Glomerular endothelial cell (primary cell): ENCODE measurements at regions not wholly inside any gene's neighbourhood (a gene's known extent, or its start where the extent isn't known, plus 50 kb on each side); places are given as distances from the start of the nearest gene placed in this dataset.

Source experiments
- DNase-seq: peaks from one replicate; pipeline ENCODE4 v3.0.0-alpha.2; 2011; ENCODE audit warnings: low read depth, low spot score; ENCODE audit errors: extremely low read depth

DNA sequence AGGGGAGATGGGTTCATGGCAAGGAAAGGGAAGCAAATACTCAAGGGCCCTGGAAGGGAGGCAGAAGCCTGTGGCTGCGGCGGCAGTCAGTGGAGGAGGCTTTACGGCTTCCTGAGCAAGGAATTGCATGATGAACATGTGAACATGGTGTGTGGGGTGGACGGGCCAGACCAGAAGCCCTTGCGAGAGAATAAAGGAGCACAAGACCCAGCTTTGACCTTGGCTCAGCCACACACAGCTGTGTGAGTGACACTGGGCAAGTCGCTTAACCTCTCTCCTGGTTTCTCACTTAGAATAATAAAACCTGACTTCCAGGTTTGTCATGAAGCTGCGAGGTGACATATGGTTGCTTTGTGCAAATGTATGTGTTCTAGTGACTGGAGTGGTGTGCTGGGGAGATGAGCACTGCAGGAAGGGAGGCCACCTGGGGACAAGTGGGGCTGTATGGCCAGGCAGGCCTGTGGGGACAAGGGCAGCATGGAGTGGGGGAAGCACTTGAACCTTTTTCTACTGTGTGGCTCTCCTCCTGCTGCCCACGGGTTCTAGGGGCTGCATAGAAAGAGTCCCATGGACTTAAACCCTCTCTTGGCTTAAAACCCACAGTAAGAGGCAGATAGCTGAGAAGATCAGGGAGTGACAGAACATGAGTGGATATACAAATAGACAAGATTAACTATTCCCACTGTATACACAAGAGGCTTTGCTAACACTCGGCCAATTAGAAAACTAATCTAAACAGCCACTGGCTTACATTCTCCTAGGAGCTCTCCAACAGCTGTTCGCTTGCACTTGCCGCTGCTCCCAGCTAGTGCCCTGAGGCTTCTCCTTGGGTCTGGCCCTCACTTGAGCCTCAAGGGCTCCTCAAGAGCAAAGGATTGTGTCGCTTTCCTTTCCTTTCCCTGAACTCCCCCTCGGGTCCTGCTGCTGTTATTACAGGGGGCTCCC lies 67.3 kb upstream of the CDON start:
- DNase-seq = no peak

DNA sequence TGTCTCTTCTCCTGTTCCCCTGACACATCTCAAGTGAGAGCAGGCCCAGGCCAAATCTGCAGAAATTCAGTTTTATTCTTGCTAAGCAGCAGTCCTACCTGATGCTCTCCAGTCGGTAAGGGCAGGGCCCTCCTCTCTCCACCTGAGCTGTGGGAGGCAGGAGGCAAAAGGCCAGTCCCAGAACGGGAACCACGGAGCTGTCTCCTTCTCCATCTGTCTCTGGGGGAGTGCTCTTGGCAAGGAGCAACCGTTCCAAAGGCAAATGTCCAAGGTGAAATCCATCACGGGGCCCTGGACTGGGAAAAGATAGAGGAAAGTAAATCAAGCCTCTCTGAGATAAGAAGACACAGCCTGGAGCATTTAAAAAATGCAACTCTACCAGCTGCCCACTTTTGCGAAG lies 65.2 kb upstream of the CDON start:
- DNase-seq = no peak

DNA sequence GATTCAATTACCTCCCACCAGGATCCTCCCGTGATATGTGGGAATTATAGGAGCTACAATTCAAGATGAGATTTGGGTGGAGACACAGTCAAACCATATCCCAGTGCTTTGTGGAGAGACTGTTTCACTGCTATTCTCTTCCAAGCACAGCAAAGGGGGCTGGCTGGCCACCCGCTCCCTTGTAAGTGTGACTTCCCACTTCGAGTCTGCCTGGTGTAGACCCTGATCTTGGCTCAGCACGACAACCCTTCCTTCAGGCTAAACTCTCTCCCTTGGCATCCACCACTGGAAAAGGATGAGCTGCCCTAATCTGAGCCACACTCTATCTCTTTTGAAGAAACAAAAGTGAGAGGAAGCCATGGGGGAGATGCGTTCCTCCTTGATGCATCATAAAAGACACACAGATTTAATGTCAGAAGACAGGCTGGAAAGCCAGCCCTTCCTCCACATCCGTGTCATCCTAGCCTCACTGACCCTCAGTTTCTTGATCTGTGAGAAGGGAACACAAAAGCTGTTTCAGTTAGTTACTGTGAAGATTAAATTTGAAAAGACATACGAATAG lies 64.7 kb upstream of the CDON start:
- DNase-seq = no peak

DNA sequence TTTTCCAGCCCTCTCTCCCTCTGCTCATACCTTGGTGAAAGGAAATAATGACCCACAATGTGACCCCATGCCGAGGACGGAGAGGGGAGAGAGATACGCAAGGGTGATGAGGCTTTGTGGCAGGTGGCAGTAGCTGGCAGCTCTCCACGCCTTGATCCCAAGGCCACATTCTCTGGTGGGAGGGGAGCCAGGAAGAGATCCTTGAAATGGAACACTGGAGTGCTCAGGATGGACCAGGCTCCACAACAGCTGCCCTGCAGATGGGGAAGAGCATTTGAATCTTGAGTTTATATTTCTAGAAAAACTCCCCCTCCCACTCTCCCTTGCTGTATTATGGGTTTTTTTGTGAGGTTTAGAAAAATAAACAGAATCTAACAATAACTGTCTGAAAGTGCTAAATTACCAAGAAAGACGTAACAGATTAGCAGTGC lies 61.6 kb upstream of the CDON start:
- no peak for DNase-seq

DNA sequence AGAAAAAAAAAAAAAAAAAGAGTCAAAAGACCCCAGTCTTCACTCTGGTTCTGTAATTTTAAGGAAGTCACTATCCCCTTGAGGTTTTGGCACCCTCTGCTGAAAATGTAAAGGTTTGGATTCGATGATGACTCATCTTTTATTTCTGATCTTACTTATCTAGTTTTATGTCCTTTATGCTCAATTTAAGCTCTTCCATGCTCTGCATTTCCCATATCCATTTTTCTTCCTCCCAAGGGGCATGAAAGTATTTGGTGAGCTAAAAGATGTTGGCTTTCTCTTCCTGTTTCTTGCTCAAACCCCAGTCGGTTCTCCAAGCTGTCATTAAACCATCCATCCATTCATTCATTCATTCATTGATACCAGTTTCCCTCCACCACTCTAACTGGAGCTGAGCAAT lies 61.0 kb upstream of the CDON start:
- no peak for DNase-seq

DNA sequence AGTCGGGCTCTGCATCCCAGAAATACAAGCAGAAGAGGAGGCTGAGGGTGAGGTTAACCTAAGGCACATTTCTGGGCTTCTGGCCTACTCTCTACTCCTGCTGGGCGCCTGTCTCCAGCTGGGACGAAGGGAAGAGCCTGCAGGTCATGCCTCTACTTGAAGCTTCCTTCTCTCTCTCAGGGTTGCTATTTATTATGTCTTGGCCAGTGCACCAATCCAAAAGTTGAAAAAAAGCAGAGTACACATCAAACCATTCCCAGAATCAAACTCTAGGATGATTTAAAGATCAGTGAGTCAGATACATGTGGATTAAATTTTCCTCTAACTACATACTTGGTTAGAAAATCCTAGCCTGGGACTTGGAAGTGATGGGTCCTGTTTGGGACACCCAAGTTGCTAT lies 60.2 kb upstream of the CDON start:
- DNase-seq = no peak

DNA sequence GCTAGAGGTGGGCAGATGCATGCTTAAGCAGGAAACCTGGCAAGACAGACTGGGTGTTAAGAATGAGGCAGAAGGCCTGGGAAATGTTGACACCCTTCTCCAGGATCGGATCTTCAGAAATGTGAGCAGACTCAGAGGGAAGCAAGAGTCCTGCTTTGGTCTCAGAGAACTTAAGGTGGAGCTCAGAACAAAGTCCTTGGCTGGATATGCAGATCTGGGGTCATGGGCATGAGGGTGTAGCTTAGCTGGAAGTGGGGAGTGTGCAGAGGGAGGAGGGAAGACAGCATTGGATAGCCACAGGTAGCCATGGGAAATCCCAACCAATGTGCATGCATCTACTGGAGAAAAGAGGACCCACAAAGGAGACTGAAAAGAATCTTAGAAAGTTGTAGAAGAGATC lies 58.6 kb upstream of the CDON start:
- DNase-seq = no peak

DNA sequence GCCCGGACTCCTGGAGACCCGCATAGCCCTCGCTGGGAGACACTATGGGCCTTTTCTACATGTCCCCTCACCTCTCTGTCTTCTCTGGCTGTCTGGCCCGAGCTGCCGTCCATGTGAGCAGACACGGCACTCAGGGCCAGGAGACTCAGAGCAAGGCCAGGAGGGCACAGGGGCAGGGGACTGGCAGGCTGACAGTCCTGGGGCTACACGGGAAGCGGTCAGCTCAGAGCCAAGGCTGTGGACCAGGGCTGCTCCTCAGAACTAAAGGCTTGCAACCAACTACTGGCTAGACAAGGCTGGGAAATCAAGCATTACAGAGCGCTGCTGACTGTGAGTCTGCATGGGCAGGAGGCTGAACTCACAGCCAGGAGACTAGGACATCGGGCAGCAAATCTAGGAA lies 56.1 kb upstream of the CDON start:
- DNase-seq = no peak

DNA sequence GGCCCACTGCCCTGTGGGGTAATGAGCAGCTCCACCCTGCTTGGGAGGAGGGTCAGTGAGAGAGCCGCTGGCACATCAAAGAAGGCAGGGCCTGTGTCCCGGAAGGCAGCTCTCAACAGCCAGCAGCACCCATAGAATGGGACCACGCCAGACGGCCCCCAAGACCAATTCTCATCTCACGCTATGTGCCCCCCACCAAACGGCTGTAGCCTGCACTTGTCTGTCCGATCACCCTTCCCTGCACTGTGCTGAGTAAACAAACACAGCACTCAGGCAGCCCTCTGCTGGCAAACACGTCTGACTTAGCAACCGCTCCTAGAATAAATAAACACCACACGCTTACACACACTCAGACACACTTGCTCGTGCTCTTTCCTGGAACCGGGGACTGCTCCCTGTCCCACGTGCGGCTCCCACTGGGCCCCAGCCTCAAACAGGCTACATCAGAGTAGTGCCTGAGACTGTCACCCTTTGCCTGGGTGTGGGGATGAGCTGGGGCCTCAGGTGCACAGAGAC lies 53.2 kb upstream of the CDON start:
- peak; percentile 36 for DNase-seq

DNA sequence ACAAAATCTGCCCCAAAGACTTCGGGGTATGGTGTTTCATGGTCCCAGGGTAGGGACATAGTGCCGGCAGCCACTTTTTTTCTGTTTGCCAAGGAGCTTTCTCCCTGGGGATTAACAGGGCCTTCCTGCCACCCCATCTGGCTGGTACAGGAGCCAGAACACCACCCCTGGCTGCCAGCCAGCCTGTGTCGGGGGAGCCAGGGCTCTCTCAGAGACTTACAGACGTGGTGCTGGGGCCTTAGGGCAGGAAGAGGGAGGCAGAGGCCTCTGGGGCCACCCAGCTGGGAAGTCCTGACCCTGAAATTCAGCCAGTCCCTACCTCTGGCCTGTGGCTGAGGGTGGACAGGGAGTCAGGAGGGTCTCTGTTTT lies 52.4 kb upstream of the CDON start:
- no peak for DNase-seq

DNA sequence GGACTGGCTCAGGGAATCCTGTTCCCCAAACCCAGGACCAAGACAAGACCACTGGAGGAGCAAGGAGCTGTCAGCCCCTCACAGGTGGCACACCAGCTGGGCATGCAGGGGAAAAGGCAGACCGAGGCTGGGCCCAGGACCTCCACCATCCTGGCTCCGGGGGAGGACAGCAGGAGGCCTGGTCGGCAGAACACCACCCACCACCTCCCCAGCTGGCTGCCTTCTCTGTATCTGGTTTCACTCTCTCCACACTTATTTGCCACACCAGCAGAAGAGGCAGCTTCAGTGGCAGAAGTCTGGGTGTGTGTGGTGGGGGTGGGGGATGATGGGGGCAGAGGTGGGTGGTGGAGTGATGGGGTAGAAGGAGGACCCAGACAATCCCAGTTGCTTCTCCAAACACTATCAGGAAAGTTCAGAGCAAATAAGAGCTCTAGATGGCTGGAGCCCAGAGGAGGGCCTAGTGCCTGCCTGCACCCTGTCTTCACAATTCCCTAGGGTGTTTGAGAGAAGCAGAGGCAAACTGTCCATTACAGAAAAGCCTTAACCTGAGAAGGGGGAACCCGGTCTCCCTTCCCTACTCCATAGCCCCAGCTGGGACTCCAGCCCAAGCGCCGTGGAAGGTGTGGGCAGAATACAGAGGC lies 51.9 kb upstream of the CDON start:
- DNase-seq = no peak

DNA sequence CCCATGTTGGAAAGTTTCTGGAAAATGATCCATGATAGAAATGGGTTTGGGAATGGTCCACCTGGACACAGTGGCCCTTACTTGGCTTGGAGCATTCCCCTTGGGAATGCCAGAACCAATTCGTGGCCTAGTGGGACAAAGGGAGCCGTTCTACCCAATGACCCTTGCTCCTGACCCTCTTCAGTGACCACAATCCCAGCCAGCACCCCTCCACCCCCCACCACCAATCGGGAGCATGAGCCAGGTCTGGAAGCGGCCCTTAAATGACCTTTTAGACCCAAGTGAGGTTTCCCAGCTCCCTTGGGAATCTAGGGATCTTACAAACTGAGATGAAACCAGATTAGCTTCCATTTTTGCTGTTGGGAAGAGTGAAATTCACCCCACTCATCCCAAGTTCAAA lies 51.3 kb upstream of the CDON start:
- DNase-seq = no peak

DNA sequence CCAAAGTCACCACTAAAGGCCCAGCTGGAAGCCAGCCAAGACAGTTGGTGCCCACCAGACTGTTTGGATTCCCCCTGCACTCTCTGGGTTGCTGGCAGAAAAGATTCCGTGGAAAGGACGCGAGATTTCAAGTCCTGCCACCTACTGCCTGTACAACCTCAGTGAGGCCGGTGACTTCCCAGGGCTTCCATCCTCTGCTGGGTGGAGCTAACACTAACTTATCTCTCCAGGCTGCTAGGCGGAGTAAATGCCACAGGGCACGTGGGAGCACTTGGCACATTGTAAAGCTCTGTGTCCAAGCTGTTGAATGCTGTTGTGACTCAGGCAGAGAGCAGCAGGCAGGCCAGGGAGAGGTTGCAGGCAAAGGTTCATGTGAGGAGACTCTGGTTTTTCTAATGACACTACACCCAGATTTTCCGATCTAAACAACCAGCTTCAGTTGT lies 50.9 kb upstream of the CDON start:
- DNase-seq = no peak

DNA sequence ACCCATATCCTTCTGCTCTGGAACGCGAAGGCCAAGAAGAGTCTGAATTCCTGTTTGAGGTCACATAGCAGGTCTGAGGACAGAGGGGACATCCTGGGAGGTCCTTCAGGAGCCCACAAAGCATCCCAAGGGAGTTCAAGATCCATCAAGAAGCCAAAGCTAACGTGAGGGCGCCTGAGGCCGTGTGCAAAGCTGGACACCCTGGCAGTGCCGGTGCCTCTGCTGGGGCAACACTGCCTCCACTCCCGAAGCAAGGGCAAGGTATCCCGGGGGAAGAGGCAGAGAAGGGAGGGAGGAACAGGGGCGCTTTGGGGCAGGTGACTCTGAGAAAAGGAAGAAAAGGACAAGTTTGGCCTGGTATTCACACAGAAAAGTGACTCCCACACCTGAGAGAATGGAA lies 50.3 kb upstream of the CDON start:
- no peak for DNase-seq

DNA sequence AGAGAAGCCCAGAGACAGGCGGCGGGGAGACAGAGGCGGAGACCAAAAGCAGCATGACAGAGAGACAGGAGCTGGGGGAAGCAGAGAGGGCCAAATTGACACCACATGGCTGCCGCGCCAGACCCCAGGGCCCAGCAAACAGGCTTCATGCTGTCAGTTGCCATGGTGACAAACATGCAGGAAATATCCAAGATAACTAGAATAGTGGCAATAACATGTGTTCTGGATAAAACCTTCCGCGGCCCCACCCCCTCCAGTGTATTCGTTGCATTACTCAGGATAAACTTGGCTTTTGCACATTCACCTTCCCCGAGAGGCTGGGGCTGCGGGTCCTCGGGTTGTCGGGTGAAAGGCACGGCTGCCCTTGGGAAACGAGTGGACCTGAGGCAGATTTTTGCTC lies 49.9 kb upstream of the CDON start:
- DNase-seq = no peak
